Activated naive CD8-positive, alpha-beta T cell treated with anti-CD3 and anti-CD28 coated beads, Interleukin-2, amount 10 ng/mL, durations not matched to agents 7 days and 5 days (primary cell): ENCODE measurements at regions not wholly inside any gene's neighbourhood (a gene's known extent, or its start where the extent isn't known, plus 50 kb on each side); places are given as distances from the start of the nearest gene placed in this dataset.
"Not testable (repeated sequence)": the region's sequence is repeated elsewhere in the genome, so short reads cannot be mapped to it uniquely, and the experiment has no call there.

Experiments
- ATAC-seq: fragments of 150-1000 bp; cut with Tn5 transposase; one replicate; pipeline ENCODE4 v1.10.0; 2021; ENCODE audit warnings: low read depth, moderate library complexity
- POLR2A ChIA-PET: fragments of 350-600 bp; sonication (Branson Sonifier 250); formaldehyde crosslinking; loops from one replicate; lab custom pipeline; 2021; ENCODE audit warnings: antibody characterized with exemption; lab: Charles Lee
- DNase-seq: peaks from one replicate; pipeline ENCODE4 v3.0.0; 2021
- H3K27ac Mint-ChIP-seq: one replicate; pipeline ENCODE4 v1.8.0; 2022; ENCODE audit warnings: mild to moderate bottlenecking, mixed read lengths
- H3K27me3 Mint-ChIP-seq: one replicate; pipeline ENCODE4 v1.8.0; 2022; ENCODE audit warnings: mild to moderate bottlenecking, moderate library complexity, mixed read lengths
- H3K36me3 Mint-ChIP-seq: one replicate; pipeline ENCODE4 v1.8.0; 2021; ENCODE audit warnings: mild to moderate bottlenecking, mixed read lengths
- H3K4me1 Mint-ChIP-seq: one replicate; pipeline ENCODE4 v1.8.0; 2021; ENCODE audit warnings: mixed read lengths
- H3K4me3 Mint-ChIP-seq: one replicate; pipeline ENCODE4 v1.8.0; 2022; ENCODE audit warnings: mild to moderate bottlenecking, moderate library complexity, mixed read lengths
- H3K9me3 Mint-ChIP-seq: one replicate; pipeline ENCODE4 v1.8.0; 2021; ENCODE audit warnings: mixed read lengths

DNA sequence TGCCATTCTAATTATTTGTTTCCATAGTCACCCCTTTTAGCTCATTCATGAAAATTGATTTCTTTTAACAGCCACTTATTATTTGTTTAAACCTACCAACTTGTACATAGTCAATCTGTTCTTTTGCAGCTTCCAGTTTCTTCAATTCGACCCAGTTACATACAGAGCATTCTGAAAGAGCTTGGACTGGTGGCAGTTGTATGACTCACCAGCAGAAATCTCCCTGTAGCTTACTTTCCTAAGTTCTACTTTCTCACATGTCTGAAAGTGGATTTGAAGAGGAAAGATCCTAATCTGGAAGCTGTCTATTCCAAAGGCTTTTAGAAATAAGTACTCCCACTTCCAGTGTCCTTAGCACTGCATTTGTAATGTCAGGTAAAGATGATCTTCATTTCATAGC is 447.9 kb downstream of the HTR1B start:
- H3K9me3 Mint-ChIP-seq, result peaks cover 6% of the 10 kb centered on the region
- no peak for ATAC-seq
- DNase-seq, result no peak
- H3K4me3 Mint-ChIP-seq, result no peak overlapping the region
- no peaks in the 10 kb centered on the region for H3K4me1 Mint-ChIP-seq
- no peaks in the 10 kb centered on the region for H3K27me3 Mint-ChIP-seq
- no peaks in the 10 kb centered on the region for H3K36me3 Mint-ChIP-seq
- POLR2A ChIA-PET, result no interaction called here
- H3K27ac Mint-ChIP-seq, result no peak overlapping the region

- no peaks in the 10 kb centered on the region for H3K27me3 Mint-ChIP-seq
- no peaks in the 10 kb centered on the region for H3K4me1 Mint-ChIP-seq
- H3K27ac Mint-ChIP-seq, result no peak overlapping the region
- no peak overlapping the region for H3K4me3 Mint-ChIP-seq
- ATAC-seq (no peak), DNase-seq (no peak)
- H3K9me3 Mint-ChIP-seq, result peaks cover 6% of the 10 kb centered on the region
- no peaks in the 10 kb centered on the region for H3K36me3 Mint-ChIP-seq
- POLR2A ChIA-PET, result no interaction called here
These were observed 451.3 kb downstream of the HTR1B start for GRCh38 chr6:77011929-77012545.

DNA sequence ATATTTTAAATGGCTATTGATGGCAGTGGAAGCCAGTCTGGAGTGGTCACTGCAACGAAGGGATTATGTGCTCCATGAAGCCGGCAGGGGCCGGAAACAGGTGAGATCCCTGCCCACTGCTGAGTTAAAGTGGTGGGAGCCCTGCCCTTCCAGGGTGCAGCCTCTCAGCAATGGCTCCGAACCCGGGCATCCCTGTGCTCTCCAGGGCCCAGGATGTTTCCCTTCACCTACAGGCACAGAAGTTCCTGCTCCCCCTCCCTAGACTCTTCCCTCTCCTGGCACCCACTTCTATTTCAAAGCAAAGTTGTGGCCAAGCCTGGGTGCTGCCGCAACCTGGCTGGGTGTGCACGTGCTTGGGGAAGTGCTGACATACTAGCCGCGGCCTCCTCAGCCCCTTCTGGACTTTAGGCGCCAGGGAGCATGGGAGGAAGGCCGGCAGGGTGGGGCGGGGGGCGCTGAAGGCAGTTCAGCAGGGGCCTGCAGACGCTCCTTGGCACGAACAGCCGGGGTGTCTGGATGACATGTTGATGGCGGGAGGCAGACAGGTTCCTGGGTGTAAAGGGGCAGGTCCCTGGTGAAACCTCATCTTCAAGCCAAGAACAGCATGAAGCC is 452.3 kb downstream of the HTR1B start:
- no peak for DNase-seq
- Mint-ChIP-seq H3K9me3 (peaks cover 6% of the 10 kb centered on the region), H3K27ac (no peak overlapping the region), H3K36me3 (no peaks in the 10 kb centered on the region), H3K27me3 (no peaks in the 10 kb centered on the region), H3K4me1 (no peaks in the 10 kb centered on the region), H3K4me3 (no peak overlapping the region)
- POLR2A ChIA-PET, result no interaction called here
- ATAC-seq, result no peak

GRCh38 chr6:76992553-76992952 is 470.7 kb downstream of the HTR1B start:
- Mint-ChIP-seq H3K36me3 (no peaks in the 10 kb centered on the region), H3K27me3 (no peaks in the 10 kb centered on the region), H3K9me3 (peaks cover 8% of the 10 kb centered on the region), H3K27ac (no peak overlapping the region), H3K4me3 (no peak overlapping the region), H3K4me1 (no peaks in the 10 kb centered on the region)
- DNase-seq (no peak), ATAC-seq (no peak)
- POLR2A ChIA-PET, result no interaction called here

GRCh38 chr6:76984572-76984971 is 478.7 kb downstream of the HTR1B start:
- no peaks in the 10 kb centered on the region for H3K27me3 Mint-ChIP-seq

GRCh38 chr6:76982476-76983199 is 480.7 kb downstream of the HTR1B start:
- Mint-ChIP-seq H3K27me3 (no peaks in the 10 kb centered on the region), H3K9me3 (peaks cover 6% of the 10 kb centered on the region), H3K4me1 (no peaks in the 10 kb centered on the region), H3K36me3 (no peaks in the 10 kb centered on the region), H3K4me3 (no peak overlapping the region), H3K27ac (no peak overlapping the region)
- no peak for ATAC-seq
- POLR2A ChIA-PET, result no interaction called here
- no peak for DNase-seq

More at GRCh38 chr6:76984572-76984971, 478.7 kb downstream of the HTR1B start:
- DNase-seq (no peak), ATAC-seq (no peak)
- peaks cover 6% of the 10 kb centered on the region for H3K9me3 Mint-ChIP-seq
- H3K4me1 Mint-ChIP-seq, result no peaks in the 10 kb centered on the region
- H3K4me3 Mint-ChIP-seq, result no peak overlapping the region
- POLR2A ChIA-PET, result no interaction called here
- no peak overlapping the region for H3K27ac Mint-ChIP-seq
- H3K36me3 Mint-ChIP-seq, result no peaks in the 10 kb centered on the region

GRCh38 chr6:76972474-76972873 is 490.8 kb downstream of the HTR1B start:
- Mint-ChIP-seq H3K27ac (no peak overlapping the region), H3K36me3 (no peaks in the 10 kb centered on the region), H3K4me1 (no peaks in the 10 kb centered on the region), H3K9me3 (peaks cover 2% of the 10 kb centered on the region), H3K27me3 (no peaks in the 10 kb centered on the region), H3K4me3 (no peak overlapping the region)
- POLR2A ChIA-PET, result no interaction called here
- DNase-seq, result no peak
- ATAC-seq, result no peak

DNA sequence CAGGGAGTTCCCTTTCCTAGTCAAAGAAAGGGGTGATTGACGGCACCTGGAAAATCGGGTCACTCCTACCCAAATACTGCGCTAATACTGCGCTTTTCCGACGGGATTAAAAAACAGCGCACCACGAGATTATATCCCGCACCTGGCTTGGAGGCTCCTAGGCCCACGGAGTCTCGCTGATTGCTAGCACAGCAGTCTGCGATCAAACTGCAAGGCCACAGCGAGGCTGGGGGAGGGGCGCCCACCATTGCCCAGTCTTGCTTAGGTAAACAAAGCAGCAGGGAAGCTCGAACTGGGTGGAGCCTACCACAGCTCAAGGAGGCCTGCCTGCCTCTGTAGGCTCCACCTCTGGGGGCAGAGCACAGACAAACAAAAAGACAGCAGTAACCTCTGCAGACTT is 504.1 kb downstream of the HTR1B start:
- H3K27ac Mint-ChIP-seq, ATAC-seq, POLR2A ChIA-PET, H3K36me3 Mint-ChIP-seq, H3K4me3 Mint-ChIP-seq, H3K27me3 Mint-ChIP-seq, H3K4me1 Mint-ChIP-seq, H3K9me3 Mint-ChIP-seq, DNase-seq: not testable (repeated sequence)

DNA sequence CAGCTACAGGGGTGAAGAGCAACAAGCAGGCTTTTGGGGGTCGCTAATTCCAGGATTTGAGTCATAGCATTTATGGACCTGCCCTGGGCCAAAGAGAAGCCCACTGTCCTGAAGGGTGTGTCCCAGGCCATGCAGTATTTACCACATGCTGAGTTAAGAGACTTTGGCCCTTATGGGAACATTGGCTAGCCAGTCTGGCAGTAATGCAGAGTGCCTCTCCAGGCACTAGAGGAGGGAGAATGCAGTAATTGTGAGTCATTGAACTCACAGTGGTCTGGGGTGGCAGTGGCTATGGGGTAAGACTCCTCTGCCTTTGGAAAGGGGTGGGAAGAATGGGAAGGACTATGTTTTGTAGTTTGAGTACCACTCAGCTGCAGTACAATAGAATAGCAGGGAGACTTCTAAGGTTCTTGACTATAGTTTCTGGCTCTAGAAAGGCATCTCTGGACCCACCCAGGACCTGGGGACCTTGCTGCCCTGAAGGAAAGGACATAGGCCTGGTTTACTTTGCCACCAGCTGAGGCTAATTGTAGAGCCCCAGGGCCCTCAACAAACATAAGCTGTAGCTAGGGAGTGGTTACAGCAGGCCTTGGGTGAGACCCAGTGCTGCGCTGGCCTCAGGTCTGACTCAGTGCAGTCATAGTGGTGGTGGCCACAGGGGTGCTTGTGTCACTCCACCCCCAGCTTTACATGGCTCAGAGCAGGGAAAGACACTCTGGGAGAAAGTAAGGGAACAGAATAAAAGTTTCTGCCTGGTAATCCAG is 520.9 kb downstream of the HTR1B start:
- DNase-seq, result no peak
- POLR2A ChIA-PET, result no interaction called here
- Mint-ChIP-seq H3K4me3 (no peak overlapping the region), H3K9me3 (peaks cover 4% of the 10 kb centered on the region), H3K27me3 (no peaks in the 10 kb centered on the region), H3K27ac (no peak overlapping the region), H3K4me1 (no peaks in the 10 kb centered on the region), H3K36me3 (no peaks in the 10 kb centered on the region)
- no peak for ATAC-seq

GRCh38 chr6:76940191-76940590 is 523.1 kb downstream of the HTR1B start:
- Mint-ChIP-seq H3K4me1 (no peaks in the 10 kb centered on the region), H3K9me3 (peaks cover 5% of the 10 kb centered on the region), H3K36me3 (no peaks in the 10 kb centered on the region), H3K4me3 (no peak overlapping the region), H3K27ac (no peak overlapping the region), H3K27me3 (no peaks in the 10 kb centered on the region)
- POLR2A ChIA-PET, result no interaction called here
- no peak for DNase-seq
- no peak for ATAC-seq

- DNase-seq (no peak), ATAC-seq (no peak)
- Mint-ChIP-seq H3K27me3 (no peaks in the 10 kb centered on the region), H3K9me3 (no peaks in the 10 kb centered on the region), H3K27ac (no peak overlapping the region), H3K36me3 (no peaks in the 10 kb centered on the region), H3K4me3 (no peak overlapping the region), H3K4me1 (no peaks in the 10 kb centered on the region)
- POLR2A ChIA-PET, result no interaction called here
These were observed 548.6 kb downstream of the HTR1B start for GRCh38 chr6:76914737-76915136.

GRCh38 chr6:76905541-76905940 is 557.8 kb downstream of the HTR1B start:
- H3K36me3 Mint-ChIP-seq, DNase-seq, H3K4me1 Mint-ChIP-seq, ATAC-seq, H3K27me3 Mint-ChIP-seq, H3K27ac Mint-ChIP-seq, POLR2A ChIA-PET, H3K9me3 Mint-ChIP-seq, H3K4me3 Mint-ChIP-seq: not testable (repeated sequence)

- H3K27ac Mint-ChIP-seq, result no peak overlapping the region
- H3K27me3 Mint-ChIP-seq, result no peaks in the 10 kb centered on the region
These were observed 570.7 kb downstream of the HTR1B start for GRCh38 chr6:76892542-76892941.

More at GRCh38 chr6:76892542-76892941, 570.7 kb downstream of the HTR1B start:
- ATAC-seq (no peak), DNase-seq (no peak)
- H3K4me3 Mint-ChIP-seq, result no peak overlapping the region
- H3K4me1 Mint-ChIP-seq, result no peaks in the 10 kb centered on the region
- H3K36me3 Mint-ChIP-seq, result no peaks in the 10 kb centered on the region
- POLR2A ChIA-PET, result no interaction called here
- H3K9me3 Mint-ChIP-seq, result peaks cover 6% of the 10 kb centered on the region
